GM18867 (cell line): ENCODE measurements at regions not wholly inside any gene's neighbourhood (a gene's known extent, or its start where the extent isn't known, plus 50 kb on each side); places are given as distances from the start of the nearest gene placed in this dataset.
A peak's percentile ranks its signal among the peaks of the same experiment; 100 is the strongest.

Experiments used
- ATAC-seq: cut with Tn5 transposase; IDR thresholded peaks from one replicate; pipeline ENCODE4 v1.9.1; 2021; ENCODE audit warnings: mild to moderate bottlenecking, moderate library complexity; ENCODE audit not compliant: unreplicated experiment

DNA sequence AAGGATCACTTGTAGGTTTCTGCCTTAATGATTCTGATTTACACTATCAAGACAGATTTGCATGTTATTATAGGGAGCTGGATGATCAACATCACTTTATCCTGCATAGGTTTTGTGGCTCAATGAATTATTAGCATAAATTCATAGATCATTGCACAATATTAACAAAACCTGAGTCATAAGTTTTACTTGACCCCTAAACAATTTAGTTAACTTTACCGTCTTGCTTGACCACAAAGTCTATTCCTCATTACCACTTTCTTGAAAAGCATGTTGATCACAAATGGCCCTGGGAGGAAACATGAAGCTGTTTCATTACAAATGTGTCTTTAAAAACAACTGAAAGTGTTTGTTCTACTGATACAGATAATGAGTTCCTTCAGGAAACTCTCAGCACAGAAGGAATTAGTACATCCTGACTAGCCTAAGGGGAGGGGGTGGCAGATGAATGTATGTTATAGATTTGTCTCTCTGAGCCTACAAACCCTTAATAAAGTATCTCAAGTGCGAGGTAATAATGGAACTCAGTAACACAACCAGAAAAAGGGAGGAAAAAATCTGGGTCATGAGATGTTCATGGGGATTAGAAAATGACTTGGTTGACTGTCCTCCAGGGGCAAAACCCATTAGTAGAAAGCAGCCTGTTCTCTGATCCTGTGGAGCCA lies 303.4 kb downstream of the PIK3C3 start:
- ATAC-seq: no peak

DNA sequence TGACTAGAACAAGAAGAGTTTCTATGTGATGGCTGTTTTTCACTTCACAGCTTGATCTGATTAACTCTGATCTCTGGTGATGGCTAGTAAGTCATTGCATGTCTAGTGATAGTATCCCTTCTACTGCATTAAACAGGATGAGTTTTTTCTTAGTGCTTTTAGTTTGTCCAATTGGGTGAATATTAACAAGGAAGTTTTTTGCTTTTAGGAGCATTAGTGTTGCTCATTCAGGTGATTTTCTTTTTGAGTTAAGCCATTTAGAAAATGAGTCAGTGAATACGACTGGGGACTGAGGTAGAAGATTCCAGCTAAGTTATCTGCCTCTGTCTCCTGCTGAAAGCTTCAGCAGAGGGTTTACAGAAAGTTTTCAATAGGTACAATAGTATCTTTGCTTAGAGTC lies 306.7 kb downstream of the PIK3C3 start:
- no peak for ATAC-seq

GRCh38 chr18:42264497-42264896 lies 309.5 kb downstream of the PIK3C3 start:
- ATAC-seq: no peak

- no peak for ATAC-seq
Measured at GRCh38 chr18:42268186-42268725, 313.2 kb downstream of the PIK3C3 start.

DNA sequence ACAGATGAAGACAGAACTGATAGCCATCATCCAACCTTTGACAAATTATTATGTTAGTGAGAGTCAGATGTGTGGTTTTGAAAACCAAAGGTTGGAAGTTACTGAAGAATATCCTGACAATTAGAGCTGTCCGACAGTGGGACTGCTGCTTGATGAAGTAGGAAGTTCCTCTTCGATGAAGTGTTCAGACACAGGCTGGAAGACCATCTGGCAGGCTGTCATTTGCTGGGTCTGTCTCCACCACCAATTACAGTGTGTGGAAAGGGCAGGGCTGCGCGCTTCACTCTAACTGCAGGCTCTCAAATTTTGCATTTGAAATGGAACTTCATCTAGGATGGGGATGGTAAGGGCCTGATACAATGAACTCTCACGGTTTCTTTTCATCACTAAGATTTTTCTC lies 313.8 kb downstream of the PIK3C3 start:
- no peak for ATAC-seq

DNA sequence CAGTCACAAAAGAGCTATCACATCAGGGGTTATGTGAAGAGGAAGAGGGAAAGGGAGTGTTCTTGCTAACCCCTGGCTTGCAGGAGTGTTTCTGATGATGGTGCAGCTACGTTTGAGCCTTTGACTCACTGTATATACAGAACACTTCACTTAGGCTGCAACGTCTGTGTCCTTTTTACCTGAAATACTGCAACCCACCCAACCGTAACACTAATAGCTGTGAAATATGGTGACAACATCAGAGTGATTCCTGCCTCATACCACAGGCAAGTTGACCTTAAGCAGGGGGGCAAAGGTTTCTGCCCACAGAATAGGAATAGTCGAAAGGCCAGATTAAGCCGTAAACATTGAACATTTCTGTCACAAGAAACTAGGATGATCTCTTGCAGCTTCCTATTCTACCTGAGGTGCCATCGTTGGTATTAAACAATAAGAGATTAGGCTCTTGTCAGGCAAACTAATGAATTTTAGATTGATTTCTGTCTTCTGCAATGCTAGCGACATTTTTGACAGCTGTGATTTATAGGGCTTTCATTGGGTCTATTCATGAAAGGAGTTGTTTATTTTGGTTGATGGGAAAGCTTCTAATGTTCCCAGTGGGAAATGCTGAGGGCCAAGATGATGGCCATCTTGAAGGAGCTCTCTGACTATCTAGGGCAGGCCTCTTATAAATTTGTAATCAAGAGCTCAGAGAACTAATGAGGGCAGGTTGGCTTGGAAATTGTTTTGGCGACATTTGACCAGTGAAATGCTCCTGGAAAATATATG lies 316.8 kb downstream of the PIK3C3 start:
- ATAC-seq: no peak

DNA sequence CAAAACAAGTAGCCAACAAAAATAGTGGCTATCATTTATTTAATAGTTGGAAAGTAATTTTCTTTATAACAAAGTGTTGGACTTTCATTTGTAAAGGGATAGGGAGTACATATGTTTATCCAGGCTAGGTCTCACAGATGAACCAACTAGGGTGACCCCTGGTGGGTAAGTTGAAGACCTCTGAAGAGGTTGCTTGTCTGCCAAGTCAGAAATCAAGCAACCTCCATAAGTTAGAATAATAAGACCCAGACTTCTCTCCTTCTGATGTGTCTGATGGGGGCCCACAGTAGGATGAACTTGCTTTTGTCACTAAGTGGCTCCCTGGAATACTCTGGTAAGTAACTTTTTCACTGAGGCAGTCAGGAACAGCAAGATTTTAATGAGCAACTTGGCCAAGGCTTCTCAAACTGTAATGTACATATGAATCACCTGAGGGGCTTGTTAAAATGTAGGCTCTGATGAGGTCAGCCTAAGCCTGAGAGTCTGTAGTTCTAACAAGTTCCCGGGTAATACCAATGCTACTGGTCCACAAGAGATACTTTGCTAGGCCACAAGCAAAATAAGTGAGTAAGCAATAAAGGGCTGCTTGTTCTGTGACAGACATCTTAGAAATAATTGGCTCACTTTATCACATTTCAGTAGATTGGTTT lies 319.6 kb downstream of the PIK3C3 start:
- peak; percentile 71 for ATAC-seq

DNA sequence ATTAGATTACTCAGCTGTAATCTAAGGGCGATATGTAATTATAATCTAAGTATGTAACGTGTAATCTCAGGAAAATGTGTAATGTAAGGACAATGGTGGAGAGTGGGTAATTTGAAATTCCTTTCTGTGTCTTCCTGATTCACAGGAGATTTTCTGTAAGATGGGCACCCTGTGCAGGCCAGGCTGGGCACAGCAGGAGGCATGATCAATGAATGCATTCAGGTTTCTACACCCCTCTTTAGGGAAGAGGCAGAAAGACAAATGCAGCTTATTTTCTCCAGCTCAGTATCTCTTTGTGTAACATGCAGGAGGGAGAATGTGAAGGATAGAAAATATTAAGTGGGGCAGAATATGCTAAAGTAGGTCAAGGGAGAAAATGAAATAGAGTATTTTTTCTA lies 320.1 kb downstream of the PIK3C3 start:
- no peak for ATAC-seq

DNA sequence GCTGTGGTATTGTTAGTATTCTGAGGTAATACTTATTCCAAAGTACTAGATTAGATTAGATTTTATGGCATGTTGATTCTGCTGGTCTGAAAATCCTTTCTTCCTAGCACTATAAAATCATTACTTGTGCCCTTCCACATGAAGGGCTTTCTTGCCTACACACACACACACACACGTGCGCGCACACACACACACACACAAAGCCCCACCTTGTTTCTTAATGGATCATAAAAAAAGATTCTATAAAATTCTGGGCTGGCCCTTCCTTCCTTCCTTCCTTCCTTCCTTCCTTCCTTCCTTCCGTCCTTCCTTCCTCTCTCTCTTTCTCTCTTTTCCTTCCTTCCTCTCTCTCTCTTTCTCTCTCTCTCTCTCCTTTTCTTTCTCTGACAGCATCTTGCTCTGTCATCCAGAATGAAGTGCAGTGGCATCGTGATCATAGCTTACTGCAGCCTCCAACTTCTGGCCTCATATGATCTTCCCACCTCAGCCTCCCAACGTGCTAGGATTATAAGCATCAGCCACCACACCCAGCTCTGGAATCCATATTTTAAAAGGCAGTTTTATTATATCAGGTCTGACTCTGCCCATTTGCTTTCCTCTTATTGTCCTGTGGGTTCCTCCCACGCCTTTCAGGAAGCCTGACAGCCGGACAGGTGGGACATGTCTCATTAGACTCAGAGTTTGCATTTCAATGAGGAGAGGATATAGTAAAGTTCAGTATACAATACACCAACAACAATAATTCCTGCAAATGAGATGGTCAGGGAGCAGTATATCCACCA lies 321.1 kb downstream of the PIK3C3 start:
- no peak for ATAC-seq

- ATAC-seq: no peak
Measured at GRCh38 chr18:42281124-42281523, 326.1 kb downstream of the PIK3C3 start.

DNA sequence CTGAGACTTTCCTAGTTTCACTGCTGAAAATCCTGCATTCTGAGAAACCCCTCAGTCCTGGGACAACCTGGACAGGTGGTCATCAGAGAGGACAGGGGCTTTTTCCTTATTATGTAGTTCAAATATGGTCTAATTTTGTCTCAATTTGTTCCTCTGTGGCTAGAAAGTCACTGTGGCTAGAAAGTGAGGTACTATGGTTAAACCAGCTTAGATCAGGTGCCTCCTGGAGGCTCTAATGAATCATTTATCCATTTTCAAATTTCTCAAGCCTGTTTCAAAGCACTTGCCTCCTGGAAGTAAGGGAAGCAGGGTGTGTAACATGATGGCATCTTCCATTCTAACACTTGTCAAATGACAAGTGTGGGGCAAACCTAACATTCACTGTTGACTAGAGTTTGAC lies 326.8 kb downstream of the PIK3C3 start:
- ATAC-seq: no peak

GRCh38 chr18:42287047-42287446 lies 332.0 kb downstream of the PIK3C3 start:
- no peak for ATAC-seq

DNA sequence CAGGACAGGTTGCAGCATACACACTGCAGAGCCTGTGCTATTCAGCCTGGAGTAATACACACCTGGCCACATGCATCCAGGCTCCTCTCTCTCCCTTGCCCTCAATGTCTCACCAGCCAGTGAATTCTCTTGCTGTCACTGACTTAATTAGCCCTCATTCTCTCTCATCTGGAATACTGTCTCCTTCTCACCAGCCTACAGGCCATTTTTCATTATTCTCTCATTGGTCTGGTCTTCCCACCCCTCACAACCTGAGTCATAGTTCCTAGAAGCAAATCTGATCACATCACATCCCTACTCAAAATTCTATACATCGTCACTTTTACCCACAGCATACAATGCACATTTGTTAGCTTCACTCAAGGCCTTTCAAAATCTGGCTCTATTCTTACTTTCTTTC lies 333.1 kb downstream of the PIK3C3 start:
- ATAC-seq: no peak

DNA sequence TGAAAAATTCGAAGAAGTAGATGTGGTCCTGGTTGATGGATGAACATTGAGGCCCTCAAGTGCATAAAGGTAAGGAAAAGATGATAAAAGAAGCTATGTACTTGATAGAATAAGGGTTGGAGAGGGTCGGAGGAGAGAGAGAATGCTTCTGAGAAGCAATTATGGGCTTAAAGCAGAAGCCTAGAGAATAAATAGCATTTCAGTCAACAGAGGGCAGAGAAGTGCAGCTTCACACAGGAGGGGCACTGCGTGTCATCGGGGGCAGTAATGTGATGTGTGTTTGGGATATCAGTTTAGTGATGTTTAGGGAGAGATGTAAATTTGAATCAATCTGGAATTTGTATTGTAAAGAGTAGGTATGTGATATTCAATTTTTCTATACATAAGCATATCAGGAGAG lies 334.5 kb downstream of the PIK3C3 start:
- ATAC-seq: no peak

DNA sequence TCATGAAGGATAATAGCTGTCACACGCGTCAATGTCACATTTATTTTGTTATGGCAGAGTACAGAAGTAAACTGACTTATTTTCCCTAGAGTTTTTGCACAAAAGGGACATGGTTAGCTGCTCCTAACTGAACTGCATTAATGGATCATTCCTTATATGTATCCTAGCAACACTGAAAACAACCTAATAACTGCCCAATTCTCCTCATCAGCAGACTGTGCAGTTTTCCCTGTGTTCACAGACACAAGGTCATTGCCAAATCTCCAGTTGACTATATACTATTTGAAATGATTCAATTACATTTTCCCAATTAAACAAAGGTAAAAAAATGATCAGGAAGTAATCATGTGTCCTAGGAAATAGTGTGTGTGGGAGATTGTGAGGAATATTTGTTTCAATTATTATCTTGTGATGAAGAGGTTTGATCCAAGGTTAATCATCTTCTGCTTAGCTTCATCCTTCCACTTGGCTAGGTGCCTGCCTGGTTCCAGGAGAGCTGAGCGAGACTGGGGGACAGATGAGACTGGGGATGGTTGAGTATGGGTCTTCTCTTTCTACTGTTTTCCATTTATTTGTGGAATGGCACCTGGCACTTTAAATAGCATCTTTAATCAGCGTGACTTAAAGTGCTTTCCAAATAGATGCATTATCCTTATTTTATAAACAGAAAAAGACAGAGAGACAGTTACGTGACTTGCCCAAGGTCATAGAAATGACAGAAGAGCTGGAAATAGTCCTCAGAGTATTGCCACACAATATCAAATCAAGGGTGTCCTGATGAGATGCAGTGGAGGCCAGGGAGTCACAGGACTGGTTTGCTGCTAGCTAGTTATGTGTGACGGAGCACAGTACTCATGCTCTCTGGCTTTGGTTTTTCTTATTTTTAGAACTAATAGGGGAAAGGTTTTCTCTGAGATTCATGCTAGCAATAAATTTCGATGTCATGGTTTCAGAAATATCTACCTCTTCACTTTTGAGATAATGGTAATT lies 335.6 kb downstream of the PIK3C3 start:
- no peak for ATAC-seq

GRCh38 chr18:42292654-42293053 lies 337.6 kb downstream of the PIK3C3 start:
- no peak for ATAC-seq

GRCh38 chr18:42296192-42296591 lies 341.2 kb downstream of the PIK3C3 start:
- ATAC-seq: no peak

DNA sequence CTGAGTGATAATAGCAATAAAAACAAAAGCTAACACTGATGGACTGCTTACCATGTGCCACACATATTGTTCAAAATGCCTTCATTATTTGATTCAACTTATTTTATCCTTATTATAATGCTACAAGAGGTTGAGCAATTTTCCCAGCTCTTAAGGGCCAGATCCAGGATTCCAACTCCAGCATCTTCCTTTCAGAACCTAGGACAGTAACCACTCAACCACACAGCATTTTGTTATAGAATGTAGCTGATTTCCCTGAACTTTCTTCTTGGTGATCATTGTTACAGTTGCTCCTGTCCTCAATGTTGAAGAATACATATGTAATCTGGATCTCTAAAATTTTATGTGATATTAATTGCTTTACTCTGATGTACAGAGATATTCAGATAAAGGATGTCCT lies 341.7 kb downstream of the PIK3C3 start:
- ATAC-seq: no peak

GRCh38 chr18:42298759-42299675 lies 344.0 kb downstream of the PIK3C3 start:
- peak; percentile 91 for ATAC-seq
